NCI-H187 treated with DMSO at 0.1 percent for 48 hours (cell line): ENCODE measurements at regions not wholly inside any gene's neighbourhood (a gene's known extent, or its start where the extent isn't known, plus 50 kb on each side); places are given as distances from the start of the nearest gene placed in this dataset.

Source experiments
- DNase-seq: peaks from one replicate; lab custom pipeline; 2025; lab: John Stamatoyannopoulos, UW

- DNase-seq, result no peak
Observed at GRCh38 chr3:30332196-30333021, 274.0 kb upstream of the TGFBR2 start.

DNA sequence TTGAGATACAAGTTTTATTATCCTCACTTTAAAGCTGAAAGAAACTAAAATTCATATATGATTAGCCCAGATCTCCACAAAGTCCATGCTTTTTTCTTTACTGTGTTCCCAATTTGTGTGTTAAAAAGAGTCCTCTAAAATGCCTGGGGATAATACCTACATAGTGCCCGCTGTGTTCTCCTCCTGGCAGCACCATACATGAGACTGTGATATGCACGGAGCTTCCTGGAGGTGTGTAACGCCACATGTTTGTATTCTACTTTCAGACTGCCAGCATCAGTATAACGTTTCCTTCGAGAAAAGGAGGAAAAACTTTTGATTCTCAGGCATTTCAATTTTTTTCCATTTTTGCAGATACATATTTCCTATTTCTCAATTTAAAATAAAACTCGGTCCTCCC, 273.3 kb upstream of the TGFBR2 start:
- no peak for DNase-seq

DNA sequence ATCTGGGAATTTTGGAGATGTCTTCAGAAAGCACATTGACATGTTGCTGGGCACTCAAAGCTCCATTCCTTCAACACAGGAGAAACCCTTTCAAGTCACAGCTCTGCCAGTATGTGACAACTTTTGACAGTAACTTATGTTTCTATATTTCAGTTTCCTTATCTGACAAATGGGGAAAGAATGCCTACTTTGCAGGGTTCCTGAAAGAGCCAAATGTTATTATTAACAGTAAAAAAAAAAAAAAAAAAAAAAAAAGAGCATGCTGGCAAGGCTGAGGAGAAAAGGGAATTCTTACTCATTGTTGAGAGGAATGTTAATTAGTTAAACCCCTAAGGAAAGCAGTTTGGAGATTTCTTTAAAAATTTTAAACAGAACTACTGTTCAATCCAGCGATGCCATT, 272.5 kb upstream of the TGFBR2 start:
- no peak for DNase-seq

DNA sequence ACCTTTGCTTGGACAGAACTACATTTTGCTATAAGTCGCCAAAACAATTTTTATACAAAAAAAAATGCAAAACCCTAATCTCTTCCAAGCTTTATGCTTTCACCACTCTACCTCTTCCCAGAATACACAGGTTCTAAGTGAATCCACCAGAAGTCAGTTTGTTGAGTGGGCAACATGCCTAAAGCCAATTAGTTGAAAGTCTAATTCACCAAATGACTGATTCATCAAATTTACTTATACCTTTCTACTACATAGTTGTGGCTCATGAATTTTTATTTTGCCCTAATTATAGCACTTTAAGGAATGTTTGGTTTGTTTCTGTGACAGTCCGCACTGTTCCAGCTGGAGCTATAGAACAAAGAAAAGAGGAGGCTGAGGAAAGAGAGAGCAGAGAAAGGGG, 265.9 kb upstream of the TGFBR2 start:
- no peak for DNase-seq

DNA sequence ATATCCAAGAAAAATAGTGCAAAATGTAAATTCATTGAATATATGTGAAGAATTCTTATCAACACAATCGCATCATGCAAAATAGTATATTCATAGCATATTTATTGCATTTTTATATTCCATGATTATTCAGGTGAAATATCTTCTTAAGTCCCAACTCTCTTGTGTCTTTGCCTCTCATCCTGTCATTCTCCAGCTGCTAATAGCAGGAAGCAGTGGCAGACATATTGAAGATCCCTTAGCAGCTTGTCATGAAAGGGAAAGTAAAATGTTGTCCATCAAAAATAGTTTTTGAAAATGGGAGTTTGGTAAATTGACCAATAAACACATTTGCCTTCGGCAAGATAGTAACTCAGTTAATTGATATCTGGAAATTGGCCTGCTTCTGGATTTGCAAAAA, 265.3 kb upstream of the TGFBR2 start:
- DNase-seq, result no peak

DNA sequence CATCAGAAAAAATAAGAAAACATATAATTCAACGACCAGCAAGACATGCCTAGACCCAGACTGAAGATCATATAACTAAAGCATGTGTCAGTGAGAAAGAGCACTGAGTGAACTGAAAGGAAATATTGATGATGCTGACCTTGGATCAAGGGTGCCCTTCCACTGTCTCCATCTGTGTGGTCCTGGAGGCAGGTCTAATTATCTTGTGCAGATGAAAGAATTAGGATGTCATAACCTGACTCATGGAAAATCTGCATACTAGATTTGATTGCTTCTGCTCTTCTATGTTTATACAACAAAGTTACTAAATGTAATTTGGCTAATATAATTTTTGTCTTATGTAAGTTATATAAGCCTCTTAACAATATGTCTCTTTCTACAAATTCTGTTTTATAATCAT, 264.6 kb upstream of the TGFBR2 start:
- no peak for DNase-seq

GRCh38 chr3:30342318-30343060, 263.9 kb upstream of the TGFBR2 start:
- no peak for DNase-seq

- no peak for DNase-seq
Observed at GRCh38 chr3:30343067-30343831, 263.2 kb upstream of the TGFBR2 start.

DNA sequence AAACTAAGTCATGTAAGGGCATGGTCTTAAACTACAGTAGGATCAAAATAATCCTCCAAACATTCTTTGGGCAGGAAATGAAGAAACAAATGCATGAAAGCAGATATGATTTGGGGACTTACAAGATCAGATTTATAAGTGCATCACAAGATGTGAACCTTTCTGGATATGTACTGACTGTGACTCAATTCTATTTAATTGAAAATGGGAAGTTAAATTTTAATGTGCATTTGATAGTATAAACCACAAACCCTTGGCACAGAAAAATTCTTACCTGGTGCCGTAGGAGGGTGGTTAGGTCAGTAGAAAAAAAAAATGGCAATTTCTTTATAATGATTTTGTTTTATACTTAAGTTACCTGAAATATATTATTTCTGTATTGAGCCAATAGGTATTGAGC, 262.5 kb upstream of the TGFBR2 start:
- no peak for DNase-seq

DNA sequence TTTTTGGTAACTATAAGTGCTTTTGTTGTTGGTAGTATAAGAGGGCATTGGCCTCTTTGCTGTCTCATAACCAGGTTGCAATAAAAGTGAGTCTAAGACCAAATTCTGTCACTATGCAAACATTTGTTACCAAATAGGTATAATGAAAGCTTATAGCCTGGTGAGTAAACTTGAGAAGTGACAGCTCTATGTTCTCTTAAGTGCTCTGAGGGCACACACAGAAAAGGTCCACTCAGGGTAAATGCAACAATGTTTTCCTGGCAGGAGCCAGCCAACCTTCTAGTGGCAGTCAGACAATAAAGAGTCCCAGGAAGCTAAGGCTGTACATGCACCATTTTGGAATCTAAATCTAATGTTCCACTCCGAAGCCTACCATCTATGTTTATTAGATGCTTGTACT, 262.1 kb upstream of the TGFBR2 start:
- DNase-seq, result peak; percentile 26

GRCh38 chr3:30346933-30347320, 259.5 kb upstream of the TGFBR2 start:
- no peak for DNase-seq

DNA sequence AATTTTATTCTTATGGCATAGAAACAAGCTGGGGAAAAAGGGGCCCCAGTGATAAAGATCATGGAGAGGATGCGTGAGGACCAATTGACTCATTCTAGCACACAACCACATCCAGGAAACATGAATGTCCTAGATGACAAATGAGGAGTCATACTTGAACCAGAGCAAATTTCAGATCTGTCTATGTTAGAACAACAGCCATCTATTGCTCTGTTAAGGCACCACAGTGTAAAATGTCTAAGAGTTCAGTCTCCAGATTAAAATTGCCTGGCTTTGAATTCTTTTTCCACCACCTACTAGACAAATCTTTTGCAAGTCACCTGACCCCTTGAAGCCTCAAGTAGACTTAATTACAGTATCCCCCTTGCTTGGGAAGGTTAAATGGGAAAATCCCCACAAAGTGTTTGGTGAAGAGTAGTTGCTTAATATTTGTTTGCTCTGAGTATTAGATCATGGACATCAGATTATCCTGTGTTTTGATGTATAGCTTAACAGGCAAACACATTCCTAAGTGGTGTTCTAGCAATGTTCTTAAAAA, 258.7 kb upstream of the TGFBR2 start:
- DNase-seq, result no peak

DNA sequence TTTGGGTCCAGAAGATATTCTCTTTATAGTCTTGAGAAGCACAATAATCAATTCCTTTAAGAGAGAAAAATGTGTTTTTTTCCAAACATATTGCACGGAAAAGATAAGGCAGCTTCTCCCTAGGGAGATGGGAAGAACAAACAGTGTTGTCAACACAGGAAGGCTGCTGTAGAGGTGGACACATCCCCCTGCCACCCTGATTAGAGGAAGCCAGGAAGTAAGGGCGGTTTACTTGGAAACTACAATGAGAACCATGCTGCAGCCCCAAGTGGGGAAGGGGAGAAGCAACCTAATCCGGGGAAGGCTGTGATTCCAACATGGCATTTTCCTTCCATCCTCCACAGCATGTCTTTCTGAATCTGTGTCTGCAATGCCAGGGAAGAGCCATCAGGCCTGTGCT, 256.9 kb upstream of the TGFBR2 start:
- DNase-seq, result no peak

DNA sequence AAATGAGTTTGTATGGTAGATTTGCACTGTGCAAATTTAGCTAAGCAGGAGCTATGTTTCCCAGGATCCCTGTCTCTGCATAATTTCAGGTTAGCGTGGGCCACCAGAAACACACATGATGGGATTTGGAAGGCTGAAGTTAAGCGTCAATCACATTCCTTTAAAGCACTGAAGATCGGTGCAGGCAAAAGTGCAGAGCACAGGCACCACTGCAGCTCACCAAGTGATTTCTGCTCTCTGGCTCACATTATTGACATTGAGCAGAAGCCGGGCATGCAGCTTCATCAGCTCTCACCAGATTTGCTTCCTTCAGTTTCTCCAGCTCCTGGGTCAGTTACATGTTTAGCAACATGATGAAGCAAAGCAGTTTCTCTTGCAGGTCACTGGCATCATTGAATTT, 256.4 kb upstream of the TGFBR2 start:
- DNase-seq, result no peak

GRCh38 chr3:30350901-30351300, 255.5 kb upstream of the TGFBR2 start:
- no peak for DNase-seq

- DNase-seq, result no peak
Observed at GRCh38 chr3:30352410-30353318, 253.7 kb upstream of the TGFBR2 start.

- no peak for DNase-seq
Observed at GRCh38 chr3:30353711-30354467, 252.5 kb upstream of the TGFBR2 start.

DNA sequence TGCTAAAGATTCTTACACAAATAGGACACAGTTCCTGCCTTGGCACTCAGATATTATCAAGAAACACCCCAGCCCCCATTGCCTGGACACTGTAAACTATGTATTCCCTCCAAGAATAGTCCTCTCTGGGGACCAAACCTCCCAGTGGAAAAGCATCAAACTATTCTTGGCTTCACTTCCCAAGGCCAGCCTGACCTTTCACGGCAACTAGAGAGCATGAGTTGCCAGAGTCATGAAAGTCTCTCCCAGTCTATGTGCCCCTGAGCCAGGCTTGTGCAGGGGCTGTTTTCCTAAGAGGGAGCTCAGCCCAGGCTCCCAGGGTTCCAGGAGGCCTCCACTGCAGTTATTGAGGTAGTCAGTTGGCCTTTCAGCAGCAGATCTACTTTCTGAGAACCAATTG, 251.9 kb upstream of the TGFBR2 start:
- DNase-seq, result no peak

- peak; percentile 72 for DNase-seq
Observed at GRCh38 chr3:30354972-30355371, 251.4 kb upstream of the TGFBR2 start.

- no peak for DNase-seq
Observed at GRCh38 chr3:30355622-30356021, 250.8 kb upstream of the TGFBR2 start.
